ENCODE measurements at regions not wholly inside any gene's neighbourhood (a gene's known extent, or its start where the extent isn't known, plus 50 kb on each side); places are given as distances from the start of the nearest gene placed in this dataset.

DNA sequence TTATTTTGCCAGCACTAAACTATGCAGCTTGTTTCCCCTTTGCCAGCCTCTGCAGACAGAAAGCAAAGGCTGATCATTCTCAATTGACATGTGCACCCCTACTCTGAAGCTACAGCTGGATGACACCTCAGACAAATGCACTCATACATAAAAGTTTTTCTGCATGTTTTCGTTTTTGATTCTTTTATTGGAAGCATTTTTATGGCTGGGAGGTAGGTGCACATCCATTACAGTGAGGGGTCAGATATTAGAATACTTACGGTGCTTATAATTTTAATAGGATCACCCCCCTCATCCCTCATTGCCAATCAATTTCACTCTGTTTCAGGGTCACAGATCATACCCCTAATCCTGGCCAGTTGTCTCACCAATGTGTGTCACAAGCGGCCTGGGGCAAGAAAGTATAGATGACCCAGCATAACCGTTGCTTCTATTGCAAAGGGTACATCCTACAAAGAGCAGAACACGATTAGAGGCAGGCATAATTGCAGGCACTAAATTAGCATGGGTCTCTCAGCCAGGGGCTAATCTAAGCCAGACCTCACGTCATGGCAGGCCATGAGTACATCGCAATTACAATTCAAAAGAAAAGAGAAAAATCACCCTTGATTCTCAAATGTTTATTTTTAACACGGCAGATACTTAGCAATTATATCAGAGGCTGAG lies 89.5 kb upstream of the SOX9 start:
- intact Hi-C loops (cut with micrococcal nuclease; ENCODE audit: unreplicated experiment): no loop called here

GRCh38 chr17:72033334-72033733 lies 87.5 kb upstream of the SOX9 start:
- no TSS peak for BruUV-seq (replicated peaks)
- CTCF ChIA-PET: no interaction called here
- peaks cover 9% of the 10 kb centered on the region for H3K36me3 Mint-ChIP-seq (ENCODE audit: insufficient read depth, unreplicated experiment)
- peaks cover 10% of the 10 kb centered on the region for H3K4me1 Mint-ChIP-seq (ENCODE audit: low read depth, unreplicated experiment)
- H3K27ac Mint-ChIP-seq (ENCODE audit: unreplicated experiment): no peak overlapping the region
- intact Hi-C loops (cut with micrococcal nuclease; ENCODE audit: unreplicated experiment): no loop called here
- TF ChIP-seq, protein P1, sequence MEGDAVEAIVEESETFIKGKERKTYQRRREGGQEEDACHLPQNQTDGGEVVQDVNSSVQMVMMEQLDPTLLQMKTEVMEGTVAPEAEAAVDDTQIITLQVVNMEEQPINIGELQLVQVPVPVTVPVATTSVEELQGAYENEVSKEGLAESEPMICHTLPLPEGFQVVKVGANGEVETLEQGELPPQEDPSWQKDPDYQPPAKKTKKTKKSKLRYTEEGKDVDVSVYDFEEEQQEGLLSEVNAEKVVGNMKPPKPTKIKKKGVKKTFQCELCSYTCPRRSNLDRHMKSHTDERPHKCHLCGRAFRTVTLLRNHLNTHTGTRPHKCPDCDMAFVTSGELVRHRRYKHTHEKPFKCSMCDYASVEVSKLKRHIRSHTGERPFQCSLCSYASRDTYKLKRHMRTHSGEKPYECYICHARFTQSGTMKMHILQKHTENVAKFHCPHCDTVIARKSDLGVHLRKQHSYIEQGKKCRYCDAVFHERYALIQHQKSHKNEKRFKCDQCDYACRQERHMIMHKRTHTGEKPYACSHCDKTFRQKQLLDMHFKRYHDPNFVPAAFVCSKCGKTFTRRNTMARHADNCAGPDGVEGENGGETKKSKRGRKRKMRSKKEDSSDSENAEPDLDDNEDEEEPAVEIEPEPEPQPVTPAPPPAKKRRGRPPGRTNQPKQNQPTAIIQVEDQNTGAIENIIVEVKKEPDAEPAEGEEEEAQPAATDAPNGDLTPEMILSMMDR (IDR thresholded peaks at IDR 0.05; ENCODE audit: unreplicated experiment): no peak
- no peaks in the 10 kb centered on the region for H3K9me3 Mint-ChIP-seq (ENCODE audit: low read depth, unreplicated experiment)
- no peak for DNase-seq
- H3K4me3 Mint-ChIP-seq (ENCODE audit: low read depth, unreplicated experiment): no peak overlapping the region
- peaks cover 26% of the 10 kb centered on the region for H3K27me3 Mint-ChIP-seq (ENCODE audit: unreplicated experiment)

More for the DNA sequence above, 89.5 kb upstream of the SOX9 start:
- no peaks in the 10 kb centered on the region for H3K9me3 Mint-ChIP-seq (ENCODE audit: low read depth, unreplicated experiment)
- peaks cover 9% of the 10 kb centered on the region for H3K36me3 Mint-ChIP-seq (ENCODE audit: insufficient read depth, unreplicated experiment)
- CTCF ChIA-PET: interaction anchor here (0.9 to 1.2 kb wide), 2 partner anchors 142 to 913 kb away, joined by 3 read pairs; no protein-coding TSS in a partner anchor
- no TSS peak for BruUV-seq (replicated peaks)
- no peak for DNase-seq
- H3K27ac Mint-ChIP-seq (ENCODE audit: unreplicated experiment): no peak overlapping the region
- peaks cover 10% of the 10 kb centered on the region for H3K4me1 Mint-ChIP-seq (ENCODE audit: low read depth, unreplicated experiment)
- peaks cover 12% of the 10 kb centered on the region for H3K27me3 Mint-ChIP-seq (ENCODE audit: unreplicated experiment)
- peak overlapping the region; percentile 69 for H3K4me3 Mint-ChIP-seq (ENCODE audit: low read depth, unreplicated experiment)
- TF ChIP-seq, protein P1 (IDR thresholded peaks at IDR 0.05; ENCODE audit: unreplicated experiment): no peak

DNA sequence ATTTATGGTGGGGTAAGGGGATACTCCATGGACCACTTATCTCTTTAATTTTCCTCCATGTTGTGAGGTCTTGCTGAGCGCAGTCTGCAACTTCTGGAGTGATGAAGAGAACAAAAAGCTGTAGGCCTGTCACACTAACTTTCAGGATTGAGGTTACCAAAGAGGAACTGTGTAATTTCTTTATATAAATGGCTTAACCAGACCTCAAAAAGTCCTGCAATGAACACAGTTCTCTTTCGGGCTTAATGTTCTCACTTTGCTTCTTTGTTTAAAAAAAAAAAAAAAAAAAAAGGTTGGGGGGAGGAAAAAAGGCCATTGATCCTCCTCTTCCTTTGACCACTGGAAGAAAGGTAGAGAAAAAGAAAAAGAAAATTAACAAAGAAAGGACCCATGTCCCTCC lies 86.8 kb upstream of the SOX9 start:
- H3K36me3 Mint-ChIP-seq (ENCODE audit: insufficient read depth, unreplicated experiment): peaks cover 9% of the 10 kb centered on the region
- H3K4me1 Mint-ChIP-seq (ENCODE audit: low read depth, unreplicated experiment): peaks cover 10% of the 10 kb centered on the region
- peaks cover 32% of the 10 kb centered on the region for H3K27me3 Mint-ChIP-seq (ENCODE audit: unreplicated experiment)
- no peak overlapping the region for H3K27ac Mint-ChIP-seq (ENCODE audit: unreplicated experiment)
- H3K4me3 Mint-ChIP-seq (ENCODE audit: low read depth, unreplicated experiment): no peak overlapping the region
- no peak for DNase-seq
- TF ChIP-seq, protein P1 (IDR thresholded peaks at IDR 0.05; ENCODE audit: unreplicated experiment): no peak
- CTCF ChIA-PET: interaction anchor here (0.7 kb wide), 1 partner anchor 1110 kb away, joined by 7 read pairs; no protein-coding TSS in a partner anchor
- no TSS peak for BruUV-seq (replicated peaks)
- H3K9me3 Mint-ChIP-seq (ENCODE audit: low read depth, unreplicated experiment): no peaks in the 10 kb centered on the region
- intact Hi-C loops (cut with micrococcal nuclease; ENCODE audit: unreplicated experiment): no loop called here

- H3K36me3 Mint-ChIP-seq (ENCODE audit: insufficient read depth, unreplicated experiment): no peaks in the 10 kb centered on the region
- no peak overlapping the region for H3K27ac Mint-ChIP-seq (ENCODE audit: unreplicated experiment)
- peaks cover 64% of the 10 kb centered on the region for H3K27me3 Mint-ChIP-seq (ENCODE audit: unreplicated experiment)
Observed at GRCh38 chr17:72038427-72038826, 82.4 kb upstream of the SOX9 start.

More at GRCh38 chr17:72038427-72038826, 82.4 kb upstream of the SOX9 start:
- TF ChIP-seq, protein P1 (IDR thresholded peaks at IDR 0.05; ENCODE audit: unreplicated experiment): no peak
- no TSS peak for BruUV-seq (replicated peaks)
- Mint-ChIP-seq H3K9me3 (ENCODE audit: low read depth, unreplicated experiment) (no peaks in the 10 kb centered on the region), H3K4me1 (ENCODE audit: low read depth, unreplicated experiment) (no peaks in the 10 kb centered on the region), H3K4me3 (ENCODE audit: low read depth, unreplicated experiment) (no peak overlapping the region)
- CTCF ChIA-PET: no interaction called here
- intact Hi-C loops (cut with micrococcal nuclease; ENCODE audit: unreplicated experiment): no loop called here
- DNase-seq: no peak
